IMR-90 (cell line): ENCODE measurements at regions not wholly inside any gene's neighbourhood (a gene's known extent, or its start where the extent isn't known, plus 50 kb on each side); places are given as distances from the start of the nearest gene placed in this dataset.

Experiments used
- ATAC-seq: fragments of 200-7000 bp; cut with Tn5 transposase; 2 replicates; pipeline ENCODE4 v1.9.1; 2020; ENCODE audit warnings: low read depth, mild to moderate bottlenecking, moderate library complexity
- BruUV-seq: library from RNA; stranded (reverse); fragments of 400-500 nt; replicated peaks from 2 replicates; lab custom pipeline; 2021; lab: Mats Ljungman, UMichigan
- CTCF ChIA-PET: fragments of 300-600 bp; formaldehyde crosslinking; extraction: SDS; loops from one replicate; lab custom pipeline; 2021; ENCODE audit warnings: antibody characterized with exemption; lab: Yijun Ruan, JAX
- POLR2A ChIA-PET: fragments of 300-600 bp; sonication (Branson Sonifier 250); formaldehyde crosslinking; loops from one replicate; lab custom pipeline; 2022; ENCODE audit warnings: antibody characterized with exemption; ENCODE audit not compliant: unreplicated experiment; lab: Charles Lee
- DNase-seq: peaks from one replicate; pipeline ENCODE4 v3.0.0; 2013
- H2AFZ ChIP-seq: replicated peaks from 2 replicates; pipeline ENCODE3; 2013; ENCODE audit warnings: low read length, mild to moderate bottlenecking; ENCODE audit not compliant: poor library complexity
- H2AK5ac ChIP-seq: 2 replicates; pipeline ENCODE4 v1.6.1; 2013; ENCODE audit warnings: low read depth, low read length, inconsistent platforms
- H2AK9ac ChIP-seq: replicated peaks from 2 replicates; pipeline ENCODE3; 2013; ENCODE audit warnings: mild to moderate bottlenecking, low read depth, low read length, moderate library complexity; ENCODE audit not compliant: poor library complexity
- H2BK120ac ChIP-seq: 2 replicates; pipeline ENCODE4 v1.6.1; 2013; ENCODE audit warnings: low read depth, low read length, inconsistent platforms
- H2BK15ac ChIP-seq: 3 replicates; pipeline ENCODE4 v1.6.1; 2013; ENCODE audit warnings: low read depth, low read length, inconsistent platforms
- H2BK20ac ChIP-seq: 2 replicates; pipeline ENCODE4 v1.6.1; 2013; ENCODE audit warnings: low read depth, mild to moderate bottlenecking, inconsistent platforms, low read length, moderate library complexity
- H2BK5ac ChIP-seq: 2 replicates; pipeline ENCODE4 v1.6.1; 2013; ENCODE audit warnings: mild to moderate bottlenecking, low read depth, low read length, inconsistent platforms; ENCODE audit not compliant: poor library complexity, severe bottlenecking
- H3K14ac ChIP-seq: replicated peaks from 2 replicates; pipeline ENCODE4 v1.6.1; 2013; ENCODE audit warnings: low read depth, low read length, inconsistent platforms
- H3K18ac ChIP-seq: 2 replicates; pipeline ENCODE4 v1.6.1; 2013; ENCODE audit warnings: low read depth, low read length, control low read depth
- H3K23ac ChIP-seq: 2 replicates; pipeline ENCODE4 v1.6.1; 2013; ENCODE audit warnings: low read depth, low read length, inconsistent platforms
- H3K27ac ChIP-seq: 2 replicates; pipeline ENCODE4 v1.5.1; 2013; ENCODE audit warnings: mild to moderate bottlenecking, control low read depth, low read length; ENCODE audit not compliant: insufficient read depth
- H3K27me3 ChIP-seq: 2 replicates; pipeline ENCODE4 v1.6.1; 2013; ENCODE audit warnings: low read length; ENCODE audit not compliant: control insufficient read depth, insufficient read depth
- H3K36me3 ChIP-seq: 2 replicates; pipeline ENCODE4 v1.6.1; 2013; ENCODE audit warnings: low read length, mixed read lengths; ENCODE audit not compliant: control insufficient read depth, insufficient read depth
- H3K4ac ChIP-seq: 2 replicates; pipeline ENCODE4 v1.6.1; 2013; ENCODE audit warnings: low read depth, low read length, inconsistent platforms
- H3K4me1 ChIP-seq: 2 replicates; pipeline ENCODE4 v1.6.1; 2013; ENCODE audit warnings: low read length, mixed read lengths; ENCODE audit not compliant: control insufficient read depth, insufficient read depth
- H3K4me2 ChIP-seq: 2 replicates; pipeline ENCODE4 v1.6.1; 2013; ENCODE audit warnings: low read depth, mild to moderate bottlenecking, control low read depth, low read length, moderate library complexity
- H3K4me3 ChIP-seq: 2 replicates; pipeline ENCODE4 v1.5.1; 2013; ENCODE audit warnings: low read depth, mild to moderate bottlenecking, control low read depth, low read length, moderate library complexity; ENCODE audit not compliant: insufficient read depth
- H3K56ac ChIP-seq: 2 replicates; pipeline ENCODE4 v1.6.1; 2013; ENCODE audit warnings: low read length, inconsistent platforms; ENCODE audit not compliant: insufficient read depth; ENCODE audit errors: extremely low read depth
- H3K79me1 ChIP-seq, 2 experiments: 2 replicates each; pipeline ENCODE4 v1.6.1; 2013; ENCODE audit warnings: low read length in 2 of 2, inconsistent platforms in 1 of 2, low read depth in 1 of 2
- H3K9ac ChIP-seq: 2 replicates; pipeline ENCODE4 v1.6.1; 2013; ENCODE audit warnings: low read depth, low read length, control low read depth
- H3K9me1 ChIP-seq: 2 replicates; pipeline ENCODE4 v1.6.1; 2013; ENCODE audit warnings: low read length, inconsistent platforms; ENCODE audit not compliant: insufficient read depth
- H3K9me3 ChIP-seq: 2 replicates; pipeline ENCODE4 v1.6.1; 2013; ENCODE audit warnings: low read length; ENCODE audit not compliant: control insufficient read depth, insufficient read depth
- H4K20me1 ChIP-seq: 2 replicates; pipeline ENCODE4 v1.6.1; 2013; ENCODE audit warnings: low read length, inconsistent platforms; ENCODE audit not compliant: insufficient read depth
- H4K5ac ChIP-seq: 2 replicates; pipeline ENCODE4 v1.6.1; 2013; ENCODE audit warnings: mild to moderate bottlenecking, low read depth, low read length, control low read depth
- H4K8ac ChIP-seq, 2 experiments: 2 replicates each; pipeline ENCODE4 v1.6.1; 2013; ENCODE audit warnings: low read depth in 2 of 2, low read length in 2 of 2, control low read depth in 1 of 2, inconsistent platforms in 1 of 2
- H4K91ac ChIP-seq: 2 replicates; pipeline ENCODE4 v1.6.1; 2013; ENCODE audit warnings: low read depth, low read length, inconsistent platforms; ENCODE audit not compliant: insufficient read depth
- BHLHE40 ChIP-seq: fragments of 150-350 bp; IDR thresholded peaks from 2 replicates; pipeline ENCODE4 v1.6.1; 2016; ENCODE audit warnings: mild to moderate bottlenecking, low read depth, low read length
- CEBPB ChIP-seq: IDR thresholded peaks from 2 replicates; pipeline ENCODE4 v1.6.1; 2012; ENCODE audit warnings: low read depth, low read length, improper control_type of control experiment
- CHD1 ChIP-seq: IDR thresholded peaks from 2 replicates; pipeline ENCODE4 v1.6.1; 2012; ENCODE audit warnings: low read depth, low read length, improper control_type of control experiment
- ELK1 ChIP-seq: fragments of 150-350 bp; IDR thresholded peaks from 2 replicates; pipeline ENCODE4 v1.6.1; 2016; ENCODE audit warnings: low read depth, mild to moderate bottlenecking, low read length, moderate library complexity, borderline replicate concordance
- MAZ ChIP-seq: IDR thresholded peaks from 2 replicates; pipeline ENCODE4 v1.6.1; 2012; ENCODE audit warnings: low read depth, mild to moderate bottlenecking, low read length, improper control_type of control experiment, moderate library complexity, borderline replicate concordance
- MXI1 ChIP-seq: IDR thresholded peaks from 2 replicates; pipeline ENCODE4 v1.6.1; 2012; ENCODE audit warnings: low read depth, mild to moderate bottlenecking, low read length, moderate library complexity, borderline replicate concordance
- NFE2L2 ChIP-seq: fragments of 150-350 bp; IDR thresholded peaks from 2 replicates; pipeline ENCODE4 v1.6.1; 2016; ENCODE audit warnings: low read depth, mild to moderate bottlenecking, low read length
- POLR2A ChIP-seq: IDR thresholded peaks from 2 replicates; pipeline ENCODE4 v1.6.1; 2012; ENCODE audit warnings: mild to moderate bottlenecking, low read depth, low read length
- RAD21 ChIP-seq: IDR thresholded peaks from 2 replicates; pipeline ENCODE4 v1.6.1; 2012; ENCODE audit warnings: low read length, improper control_type of control experiment
- RCOR1 ChIP-seq: IDR thresholded peaks from 2 replicates; pipeline ENCODE4 v1.6.1; 2012; ENCODE audit warnings: mild to moderate bottlenecking, low read length, improper control_type of control experiment; ENCODE audit not compliant: insufficient replicate concordance
- WGBS, 2 experiments: methylation state at CpG; one replicate each; pipeline versions ENCODE4 v1.1.5 to v1.1.7; 2013; ENCODE audit warnings: missing lambda C conversion rate in 2 of 2; ENCODE audit not compliant: insufficient read length in 1 of 2; ENCODE audit errors: extremely low coverage in 2 of 2; 5-methylcytosine and 5-hydroxymethylcytosine counted together
- dilution Hi-C: fragments of 300-500 bp; cut with HindIII; formaldehyde crosslinking; loops from one replicate; pipeline ENCODE4 v1.14.3; 2018; ENCODE audit warnings: low sequenced_read_pairs; ENCODE audit not compliant: unreplicated experiment
- in situ Hi-C: fragments of 300-500 bp; cut with MboI; formaldehyde crosslinking; loops from 3 replicates; pipeline ENCODE4 v1.14.3; 2019; ENCODE audit warnings: low sequenced_read_pairs, inconsistent platforms, mixed read lengths
- intact Hi-C: fragments of 100-400 bp; cut with micrococcal nuclease; formaldehyde crosslinking; loops from 2 replicates; pipeline ENCODE4 v1.10.0; 2022
- TF ChIP-seq, protein P1 (sequence below): fragments of 150-350 bp; IDR thresholded peaks from 2 replicates; pipeline ENCODE4 v1.6.1; 2017; ENCODE audit warnings: mild to moderate bottlenecking, antibody characterized with exemption, low read length, low read depth
- TF ChIP-seq, protein P2 (sequence below): conservative IDR thresholded peaks from 2 replicates; pipeline ENCODE4 v1.5.1; 2012; ENCODE audit warnings: mild to moderate bottlenecking, low read depth, low read length, improper control_type of control experiment

- no TSS peak for BruUV-seq
- H2BK120ac ChIP-seq: no peak overlapping the region
- H3K14ac ChIP-seq: no peak overlapping the region
- H3K9me1 ChIP-seq: no peaks in the 10 kb centered on the region
- no peaks in the 10 kb centered on the region for H3K27me3 ChIP-seq
- no peak overlapping the region for H3K18ac ChIP-seq
- no peak overlapping the region for H3K4me2 ChIP-seq
- intact Hi-C loops: no loop called here
- no peak overlapping the region for H3K4ac ChIP-seq
- no peak for ATAC-seq
- H2BK5ac ChIP-seq: no peak overlapping the region
- H3K36me3 ChIP-seq: no peaks in the 10 kb centered on the region
- no peak overlapping the region for H3K23ac ChIP-seq
- no peak overlapping the region for H2BK15ac ChIP-seq
- no peak overlapping the region for H2AK5ac ChIP-seq
- H4K8ac ChIP-seq: no peak overlapping the region
- no peak overlapping the region for H2AFZ ChIP-seq
- in situ Hi-C loops: no loop called here
- H3K27ac ChIP-seq: no peak overlapping the region
- POLR2A ChIA-PET: no interaction called here
- 100% methylated on average over 2 of the region's 2 CpGs; no CpG with 5 or more reads in 1 of the 2 experiments for WGBS, 2 experiments
- TF ChIP-seq POLR2A (no peak), CHD1 (no peak), MXI1 (no peak), MAZ (no peak), CEBPB (no peak), NFE2L2 (no peak), BHLHE40 (no peak), RAD21 (no peak), RCOR1 (no peak), ELK1 (no peak)
- TF ChIP-seq, protein P1, sequence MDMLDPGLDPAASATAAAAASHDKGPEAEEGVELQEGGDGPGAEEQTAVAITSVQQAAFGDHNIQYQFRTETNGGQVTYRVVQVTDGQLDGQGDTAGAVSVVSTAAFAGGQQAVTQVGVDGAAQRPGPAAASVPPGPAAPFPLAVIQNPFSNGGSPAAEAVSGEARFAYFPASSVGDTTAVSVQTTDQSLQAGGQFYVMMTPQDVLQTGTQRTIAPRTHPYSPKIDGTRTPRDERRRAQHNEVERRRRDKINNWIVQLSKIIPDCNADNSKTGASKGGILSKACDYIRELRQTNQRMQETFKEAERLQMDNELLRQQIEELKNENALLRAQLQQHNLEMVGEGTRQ: no peak
- TF ChIP-seq, protein P2, sequence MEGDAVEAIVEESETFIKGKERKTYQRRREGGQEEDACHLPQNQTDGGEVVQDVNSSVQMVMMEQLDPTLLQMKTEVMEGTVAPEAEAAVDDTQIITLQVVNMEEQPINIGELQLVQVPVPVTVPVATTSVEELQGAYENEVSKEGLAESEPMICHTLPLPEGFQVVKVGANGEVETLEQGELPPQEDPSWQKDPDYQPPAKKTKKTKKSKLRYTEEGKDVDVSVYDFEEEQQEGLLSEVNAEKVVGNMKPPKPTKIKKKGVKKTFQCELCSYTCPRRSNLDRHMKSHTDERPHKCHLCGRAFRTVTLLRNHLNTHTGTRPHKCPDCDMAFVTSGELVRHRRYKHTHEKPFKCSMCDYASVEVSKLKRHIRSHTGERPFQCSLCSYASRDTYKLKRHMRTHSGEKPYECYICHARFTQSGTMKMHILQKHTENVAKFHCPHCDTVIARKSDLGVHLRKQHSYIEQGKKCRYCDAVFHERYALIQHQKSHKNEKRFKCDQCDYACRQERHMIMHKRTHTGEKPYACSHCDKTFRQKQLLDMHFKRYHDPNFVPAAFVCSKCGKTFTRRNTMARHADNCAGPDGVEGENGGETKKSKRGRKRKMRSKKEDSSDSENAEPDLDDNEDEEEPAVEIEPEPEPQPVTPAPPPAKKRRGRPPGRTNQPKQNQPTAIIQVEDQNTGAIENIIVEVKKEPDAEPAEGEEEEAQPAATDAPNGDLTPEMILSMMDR: no peak
- H3K4me1 ChIP-seq: peaks cover 2% of the 10 kb centered on the region; the same call in 1 of the 2 replicates
- no peak for DNase-seq
- H2AK9ac ChIP-seq: no peak overlapping the region
- H4K5ac ChIP-seq: no peak overlapping the region
- H3K9ac ChIP-seq: no peak overlapping the region
- H4K20me1 ChIP-seq: no peaks in the 10 kb centered on the region
- no peaks in the 10 kb centered on the region for H3K79me1 ChIP-seq
- H2BK20ac ChIP-seq: no peak overlapping the region
- H3K9me3 ChIP-seq: peaks cover 2% of the 10 kb centered on the region; the same call in 1 of the 2 replicates
- no peak overlapping the region for H3K4me3 ChIP-seq
- dilution Hi-C loops: no loop called here
- H3K56ac ChIP-seq: no peak overlapping the region
- CTCF ChIA-PET: no interaction called here
- H4K91ac ChIP-seq: no peak overlapping the region
Measured at GRCh38 chr6:113077794-113078193, 730.7 kb downstream of the RFPL4B start.
